Smooth muscle cell (in vitro differentiated cells): ENCODE measurements at regions not wholly inside any gene's neighbourhood (a gene's known extent, or its start where the extent isn't known, plus 50 kb on each side); places are given as distances from the start of the nearest gene placed in this dataset.

Source experiments
- DNase-seq: peaks from one replicate; lab custom pipeline; 2025; ENCODE audit not compliant: unreplicated experiment; lab: John Stamatoyannopoulos, UW
- H2AFZ ChIP-seq: fragments of 200-600 bp; sonication (generic); 2 replicates; pipeline ENCODE4 v1.6.0; 2016; ENCODE audit warnings: antibody characterized with exemption, low read depth, mild to moderate bottlenecking
- H3F3A ChIP-seq: fragments of 200-600 bp; sonication (generic); 2 replicates; pipeline ENCODE4 v1.6.0; 2017; ENCODE audit warnings: antibody characterized with exemption, low read depth
- H3K27ac ChIP-seq: fragments of 200-600 bp; sonication (generic); 2 replicates; pipeline ENCODE4 v1.5.1; 2016; ENCODE audit warnings: low read depth, mild to moderate bottlenecking
- H3K27me3 ChIP-seq: fragments of 200-600 bp; sonication (generic); 2 replicates; pipeline ENCODE4 v1.6.1; 2016; ENCODE audit warnings: low read depth, mild to moderate bottlenecking
- H3K36me3 ChIP-seq: fragments of 200-600 bp; sonication (generic); 2 replicates; pipeline ENCODE4 v1.5.1; 2016; ENCODE audit warnings: low read depth
- H3K4me1 ChIP-seq: fragments of 200-600 bp; sonication (generic); 2 replicates; pipeline ENCODE4 v1.5.1; 2016; ENCODE audit warnings: low read depth
- H3K4me2 ChIP-seq: fragments of 200-600 bp; sonication (generic); 2 replicates; pipeline ENCODE4 v1.6.0; 2016; ENCODE audit warnings: mild to moderate bottlenecking
- H3K4me3 ChIP-seq: fragments of 200-600 bp; sonication (generic); 2 replicates; pipeline ENCODE4 v1.5.1; 2016; ENCODE audit warnings: mild to moderate bottlenecking
- H3K79me2 ChIP-seq: fragments of 200-600 bp; sonication (generic); 2 replicates; pipeline ENCODE4 v1.6.0; 2016; ENCODE audit warnings: low read depth, mild to moderate bottlenecking
- H3K9ac ChIP-seq: fragments of 200-600 bp; sonication (generic); 2 replicates; pipeline ENCODE4 v1.6.0; 2016; ENCODE audit warnings: low read depth
- H3K9me3 ChIP-seq: fragments of 200-600 bp; sonication (generic); replicated peaks from 2 replicates; pipeline ENCODE4 v1.5.1; 2016; ENCODE audit warnings: low read depth
- H4K20me1 ChIP-seq: fragments of 200-600 bp; sonication (generic); 2 replicates; pipeline ENCODE4 v1.6.0; 2016; ENCODE audit warnings: low read depth
- WGBS: methylation state at CpG from one replicate; pipeline ENCODE4 v1.1.7; 2016; ENCODE audit warnings: low lambda C conversion rate; 5-methylcytosine and 5-hydroxymethylcytosine counted together
- TF ChIP-seq, protein P1 (sequence below): fragments of 200-600 bp; sonication (generic); IDR thresholded peaks from 2 replicates; pipeline ENCODE4 v1.5.1; 2017; ENCODE audit warnings: borderline replicate concordance, mild to moderate bottlenecking, antibody characterized with exemption; ENCODE audit not compliant: insufficient read depth, poor library complexity, severe bottlenecking

DNA sequence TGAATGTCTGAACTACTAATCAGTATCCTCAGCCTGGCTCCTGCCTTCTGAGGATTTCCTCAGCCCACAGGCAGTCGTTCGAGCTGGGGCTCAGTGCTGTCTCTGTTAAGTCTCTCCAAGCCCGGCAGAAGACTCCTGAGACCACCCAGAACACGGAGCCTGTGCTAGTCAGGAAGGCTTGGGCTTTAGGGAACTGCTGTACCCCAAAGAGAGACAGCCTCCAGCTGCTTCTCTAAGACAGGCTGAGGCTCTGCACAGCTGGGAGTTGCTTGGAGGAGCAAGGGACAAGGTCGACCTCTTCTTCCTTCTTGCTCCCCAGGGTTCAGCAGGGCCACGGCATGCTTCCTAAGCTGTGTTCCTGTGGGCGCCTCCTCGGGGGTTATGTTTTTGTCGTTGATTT, 283.4 kb upstream of the MYT1L start:
- no peak for DNase-seq
- Histone ChIP-seq H4K20me1 (no peaks in the 10 kb centered on the region), H3K4me2 (no peak overlapping the region), H3K36me3 (no peaks in the 10 kb centered on the region), H3K9me3 (no peaks in the 10 kb centered on the region), H3K9ac (no peak overlapping the region), H3K27ac (no peak overlapping the region), H3K4me1 (peaks cover 10% of the 10 kb centered on the region), H3K79me2 (no peaks in the 10 kb centered on the region), H3F3A (no peaks in the 10 kb centered on the region), H3K27me3 (no peaks in the 10 kb centered on the region), H3K4me3 (no peak overlapping the region), H2AFZ (peak overlapping the region; percentile 95)
- TF ChIP-seq, protein P1, sequence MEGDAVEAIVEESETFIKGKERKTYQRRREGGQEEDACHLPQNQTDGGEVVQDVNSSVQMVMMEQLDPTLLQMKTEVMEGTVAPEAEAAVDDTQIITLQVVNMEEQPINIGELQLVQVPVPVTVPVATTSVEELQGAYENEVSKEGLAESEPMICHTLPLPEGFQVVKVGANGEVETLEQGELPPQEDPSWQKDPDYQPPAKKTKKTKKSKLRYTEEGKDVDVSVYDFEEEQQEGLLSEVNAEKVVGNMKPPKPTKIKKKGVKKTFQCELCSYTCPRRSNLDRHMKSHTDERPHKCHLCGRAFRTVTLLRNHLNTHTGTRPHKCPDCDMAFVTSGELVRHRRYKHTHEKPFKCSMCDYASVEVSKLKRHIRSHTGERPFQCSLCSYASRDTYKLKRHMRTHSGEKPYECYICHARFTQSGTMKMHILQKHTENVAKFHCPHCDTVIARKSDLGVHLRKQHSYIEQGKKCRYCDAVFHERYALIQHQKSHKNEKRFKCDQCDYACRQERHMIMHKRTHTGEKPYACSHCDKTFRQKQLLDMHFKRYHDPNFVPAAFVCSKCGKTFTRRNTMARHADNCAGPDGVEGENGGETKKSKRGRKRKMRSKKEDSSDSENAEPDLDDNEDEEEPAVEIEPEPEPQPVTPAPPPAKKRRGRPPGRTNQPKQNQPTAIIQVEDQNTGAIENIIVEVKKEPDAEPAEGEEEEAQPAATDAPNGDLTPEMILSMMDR, result no peak
- WGBS, result 88% methylated on average over 9 of the region's 9 CpGs

DNA sequence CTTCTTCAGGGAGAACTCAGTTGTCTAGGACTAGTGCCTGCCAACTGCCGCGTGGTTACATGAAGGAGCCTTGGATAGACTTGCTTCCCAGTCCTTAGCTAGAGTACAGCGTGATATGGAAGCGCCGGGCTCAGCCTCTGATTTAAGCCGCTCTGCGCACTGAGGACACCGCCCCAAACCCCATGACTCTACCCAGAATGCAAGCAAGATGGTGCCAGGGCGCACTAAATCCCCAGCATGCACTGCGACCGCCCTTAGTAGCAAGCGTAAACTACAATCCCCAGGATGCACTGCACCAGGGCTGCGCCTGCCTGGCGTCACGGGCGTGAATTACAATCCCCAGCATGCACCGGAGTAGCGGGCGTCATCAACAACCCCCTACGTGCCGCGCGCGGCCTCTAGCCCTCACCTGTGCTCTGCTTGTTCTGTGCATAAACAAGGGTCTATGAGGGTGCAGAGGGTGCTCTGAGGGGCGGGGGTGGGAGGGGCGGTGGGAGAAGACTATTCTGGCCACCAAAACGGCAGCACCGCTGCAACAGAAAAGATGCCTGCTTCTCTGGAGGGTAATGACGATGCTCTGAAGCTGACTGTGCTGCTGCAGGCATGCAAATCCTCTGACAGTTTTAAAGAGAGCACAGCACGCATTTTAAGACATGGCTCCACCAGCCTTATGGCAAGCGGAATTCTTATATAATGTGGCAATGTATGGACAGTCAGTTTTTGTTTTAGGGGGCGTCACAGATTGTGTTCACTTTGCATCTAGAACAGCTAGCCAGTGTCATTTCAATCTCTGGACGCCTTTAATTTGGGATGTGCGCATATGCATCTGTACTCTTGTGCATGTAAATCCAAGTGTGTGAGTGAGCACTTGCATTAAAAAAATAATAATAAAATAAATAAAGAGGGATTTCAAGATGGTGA, 282.5 kb upstream of the MYT1L start:
- TF ChIP-seq, protein P1, result no peak
- H3K27me3 ChIP-seq, result no peaks in the 10 kb centered on the region
- H3K9ac ChIP-seq, result no peak overlapping the region
- no peaks in the 10 kb centered on the region for H3K36me3 ChIP-seq
- no peak overlapping the region for H3K27ac ChIP-seq
- peak; percentile 46 for DNase-seq
- H3K9me3 ChIP-seq, result no peaks in the 10 kb centered on the region
- peak overlapping the region; percentile 95 for H2AFZ ChIP-seq
- no peaks in the 10 kb centered on the region for H3F3A ChIP-seq
- no peaks in the 10 kb centered on the region for H4K20me1 ChIP-seq
- H3K4me1 ChIP-seq, result peaks cover 10% of the 10 kb centered on the region
- H3K4me2 ChIP-seq, result peak overlapping the region; percentile 86
- H3K79me2 ChIP-seq, result no peaks in the 10 kb centered on the region
- H3K4me3 ChIP-seq, result peak overlapping the region; percentile 60
- WGBS, result 15% methylated on average over 34 of the region's 34 CpGs

DNA sequence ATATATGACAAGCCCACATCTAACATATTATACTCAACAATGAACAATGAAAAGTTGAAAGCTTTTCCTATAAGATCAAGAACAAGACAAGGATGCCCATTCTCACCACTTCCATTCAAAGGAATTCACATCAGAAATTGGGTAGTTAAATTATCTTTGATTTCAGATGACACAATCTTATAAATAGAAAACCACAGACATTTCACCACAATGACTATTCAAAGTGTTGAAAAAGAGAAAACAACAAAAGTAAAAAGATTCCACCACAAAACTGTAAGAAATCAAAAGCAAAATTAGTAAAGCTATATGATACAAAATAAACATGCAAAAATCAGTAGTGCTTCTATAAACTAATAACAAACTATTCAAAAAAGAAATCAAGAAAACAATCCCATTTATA, 279.7 kb upstream of the MYT1L start:
- H3K4me2 ChIP-seq, result no peak overlapping the region
- H2AFZ ChIP-seq, result no peak overlapping the region
- H3K27ac ChIP-seq, result no peak overlapping the region

More for the DNA sequence above, 279.7 kb upstream of the MYT1L start:
- H3K79me2 ChIP-seq, result no peaks in the 10 kb centered on the region
- H3F3A ChIP-seq, result no peaks in the 10 kb centered on the region
- TF ChIP-seq, protein P1, result no peak
- no peaks in the 10 kb centered on the region for H3K27me3 ChIP-seq
- no peak for DNase-seq
- H3K4me3 ChIP-seq, result no peak overlapping the region
- no peaks in the 10 kb centered on the region for H3K9me3 ChIP-seq
- peaks cover 10% of the 10 kb centered on the region for H3K4me1 ChIP-seq
- H3K36me3 ChIP-seq, result no peaks in the 10 kb centered on the region
- H3K9ac ChIP-seq, result no peak overlapping the region
- no peaks in the 10 kb centered on the region for H4K20me1 ChIP-seq
